ENCODE measurements at regions not wholly inside any gene's neighbourhood (a gene's known extent, or its start where the extent isn't known, plus 50 kb on each side); places are given as distances from the start of the nearest gene placed in this dataset.
A peak's percentile ranks its signal among the peaks of the same experiment; 100 is the strongest.

DNA sequence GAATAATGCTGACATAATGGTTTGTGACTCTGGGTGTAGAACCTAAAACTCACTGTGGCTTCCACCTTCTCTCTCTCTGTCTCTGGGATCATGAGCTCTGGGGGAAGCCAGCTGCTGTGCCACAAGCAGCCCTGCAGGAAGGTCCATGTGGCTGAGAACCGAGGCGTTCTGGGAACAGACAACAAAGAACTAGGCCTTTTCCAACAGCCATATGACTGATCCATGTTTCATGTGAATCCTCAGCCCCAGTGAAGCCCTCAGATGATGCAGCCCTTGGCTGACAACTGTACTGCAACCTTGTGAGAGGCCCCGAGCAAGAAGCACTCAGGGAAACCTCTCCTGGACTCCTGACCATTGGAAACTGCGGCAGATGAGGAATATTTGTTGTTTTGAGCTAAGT is 56.6 kb downstream of the HLA-G start:
- DNase-seq: no peak

DNA sequence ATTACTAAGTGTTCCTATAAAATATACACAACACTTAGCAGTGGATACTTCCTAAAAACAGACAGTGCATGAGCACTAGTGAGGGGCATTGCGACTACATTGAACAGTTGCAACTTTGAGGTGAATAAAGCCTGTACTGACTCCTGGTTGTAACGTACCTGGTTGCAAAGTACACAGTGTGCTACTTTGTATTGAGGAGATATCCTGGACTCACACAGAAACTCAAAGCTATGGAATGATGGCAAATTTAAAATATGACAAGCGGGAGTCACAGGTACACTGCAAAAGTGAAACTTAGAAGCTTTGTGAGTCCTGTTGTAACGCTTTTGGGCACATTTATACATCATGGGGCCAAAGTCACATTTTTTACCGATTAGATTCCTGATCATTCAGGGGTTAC is 55.6 kb upstream of the HLA-A start:
- DNase-seq: no peak

DNA sequence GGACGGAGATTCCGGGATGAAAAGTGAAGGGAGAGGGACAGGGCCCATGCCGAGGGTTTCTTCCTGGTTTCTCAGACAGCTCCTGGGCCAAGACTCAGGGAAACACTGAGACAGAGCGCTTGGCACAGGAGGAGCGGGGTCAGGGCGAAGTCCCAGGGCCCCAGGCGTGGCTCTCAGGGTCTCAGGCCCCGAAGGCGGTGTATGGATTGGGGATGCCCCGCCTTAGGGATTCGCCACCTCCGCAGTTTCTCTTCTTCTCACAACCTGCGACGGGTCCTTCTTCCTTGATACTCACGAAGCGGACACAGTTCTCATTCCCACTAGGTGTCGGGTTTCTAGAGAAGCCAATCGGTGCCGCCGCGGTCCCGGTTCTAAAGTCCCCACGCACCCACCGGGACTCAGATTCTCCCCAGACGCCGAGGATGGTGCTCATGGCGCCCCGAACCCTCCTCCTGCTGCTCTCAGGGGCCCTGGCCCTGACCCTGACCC is 55.0 kb upstream of the HLA-A start:
- DNase-seq: no peak

DNA sequence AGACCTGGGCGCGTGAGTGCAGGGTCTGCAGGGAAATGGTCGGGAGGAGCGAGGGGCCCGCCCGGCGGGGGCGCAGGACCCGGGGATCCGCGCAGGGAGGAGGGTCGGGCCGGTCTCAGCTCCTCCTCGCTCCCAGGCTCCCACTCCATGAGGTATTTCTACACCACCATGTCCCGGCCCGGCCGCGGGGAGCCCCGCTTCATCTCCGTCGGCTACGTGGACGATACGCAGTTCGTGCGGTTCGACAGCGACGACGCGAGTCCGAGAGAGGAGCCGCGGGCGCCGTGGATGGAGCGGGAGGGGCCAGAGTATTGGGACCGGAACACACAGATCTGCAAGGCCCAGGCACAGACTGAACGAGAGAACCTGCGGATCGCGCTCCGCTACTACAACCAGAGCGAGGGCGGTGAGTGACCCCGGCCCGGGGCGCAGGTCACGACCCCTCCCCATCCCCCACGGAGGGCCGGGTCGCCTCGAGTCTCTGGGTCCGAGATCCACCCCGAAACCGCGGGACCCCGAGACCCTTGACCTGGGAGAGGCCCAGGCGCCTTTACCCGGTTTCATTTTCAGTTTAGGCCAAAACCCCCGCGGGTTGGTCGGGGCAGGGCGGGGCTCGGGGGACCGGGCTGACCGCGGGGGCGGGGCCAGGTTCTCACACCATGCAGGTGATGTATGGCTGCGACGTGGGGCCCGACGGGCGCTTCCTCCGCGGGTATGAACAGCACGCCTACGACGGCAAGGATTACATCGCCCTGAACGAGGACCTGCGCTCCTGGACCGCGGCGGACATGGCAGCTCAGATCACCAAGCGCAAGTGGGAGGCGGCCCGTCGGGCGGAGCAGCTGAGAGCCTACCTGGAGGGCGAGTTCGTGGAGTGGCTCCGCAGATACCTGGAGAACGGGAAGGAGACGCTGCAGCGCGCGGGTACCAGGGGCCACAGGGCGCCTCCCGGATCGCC is 54.2 kb upstream of the HLA-A start:
- DNase-seq: peak; percentile 44 to 50

All from bone marrow (tissue), 2 donors.